ENCODE measurements at regions not wholly inside any gene's neighbourhood (a gene's known extent, or its start where the extent isn't known, plus 50 kb on each side); places are given as distances from the start of the nearest gene placed in this dataset.

DNA sequence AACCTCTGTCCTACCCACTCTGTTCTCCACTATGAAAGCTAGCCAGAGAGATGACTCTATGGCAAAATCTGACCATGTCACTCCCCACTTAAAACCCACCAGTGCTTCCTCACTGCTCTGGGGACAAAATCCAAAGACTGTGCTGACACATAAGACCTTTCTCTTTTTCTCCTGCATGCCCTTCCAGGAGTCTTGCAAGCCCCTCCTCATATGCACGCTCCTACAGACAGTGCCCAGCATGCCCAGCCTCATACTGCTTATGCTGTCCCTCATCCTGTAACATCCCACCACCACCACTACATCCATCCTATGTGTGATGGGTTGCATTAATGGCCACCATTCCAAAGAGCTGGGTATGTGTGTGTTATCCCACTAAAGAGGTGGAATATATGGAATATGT, 118.3 kb downstream of the BUD13 start:
- Histone ChIP-seq H3K36me3 (ENCODE audit: control insufficient read depth in 2 of 2, insufficient read depth in 2 of 2, low read length in 1 of 2) (no peaks in the 10 kb centered on the region), H3K27me3 (ENCODE audit: control insufficient read depth in 1 of 2, insufficient read depth in 2 of 2, low read length in 2 of 2) (no peaks in the 10 kb centered on the region), H3K9me3 (ENCODE audit: control insufficient read depth in 2 of 2, insufficient read depth in 1 of 2, low read depth in 1 of 2, low read length in 1 of 2) (no peaks in the 10 kb centered on the region), H3K27ac (ENCODE audit: low read depth in 2 of 2, low read length in 1 of 2) (no peak overlapping the region), H3K4me3 (ENCODE audit: low read depth in 1 of 2, low read length in 2 of 2) (no peak overlapping the region), H3K4me1 (ENCODE audit: control insufficient read depth in 2 of 2, insufficient read depth in 2 of 2, low read length in 1 of 2) (no peaks in the 10 kb centered on the region)
- WGBS, 2 donors: 90 to 97% methylated on average over 1 of the region's 1 CpG

DNA sequence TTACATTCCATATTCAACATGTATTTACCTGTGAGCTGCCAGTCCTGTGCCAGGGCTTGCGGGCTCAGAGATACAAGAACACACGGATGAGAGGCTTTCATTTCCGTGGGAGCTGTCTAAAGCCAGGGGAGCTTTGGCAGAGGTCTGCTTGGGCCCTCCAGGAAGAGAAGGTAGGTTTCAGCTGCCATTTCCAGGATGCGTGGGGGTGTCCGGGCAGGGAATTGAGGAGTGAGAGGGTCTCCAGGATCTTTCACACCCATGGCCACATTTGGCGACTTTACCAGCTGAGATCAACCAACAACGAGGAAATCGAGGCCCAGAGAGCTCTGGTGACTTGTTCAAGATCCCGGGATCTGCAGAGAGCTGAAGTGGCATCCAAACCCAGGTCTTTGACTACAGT, 119.6 kb downstream of the BUD13 start:
- H3K27ac ChIP-seq (ENCODE audit: low read depth in 2 of 2, low read length in 1 of 2): no peak overlapping the region
- H3K36me3 ChIP-seq (ENCODE audit: control insufficient read depth in 2 of 2, insufficient read depth in 2 of 2, low read length in 1 of 2): no peaks in the 10 kb centered on the region
- H3K27me3 ChIP-seq (ENCODE audit: control insufficient read depth in 1 of 2, insufficient read depth in 2 of 2, low read length in 2 of 2): no peaks in the 10 kb centered on the region
- H3K9me3 ChIP-seq (ENCODE audit: control insufficient read depth in 2 of 2, insufficient read depth in 1 of 2, low read depth in 1 of 2, low read length in 1 of 2): no peaks in the 10 kb centered on the region
- 58 to 62% methylated on average over 9 of the region's 9 CpGs for WGBS, 2 donors
- H3K4me3 ChIP-seq (ENCODE audit: low read depth in 1 of 2, low read length in 2 of 2): no peak overlapping the region
- H3K4me1 ChIP-seq (ENCODE audit: control insufficient read depth in 2 of 2, insufficient read depth in 2 of 2, low read length in 1 of 2): no peaks in the 10 kb centered on the region

DNA sequence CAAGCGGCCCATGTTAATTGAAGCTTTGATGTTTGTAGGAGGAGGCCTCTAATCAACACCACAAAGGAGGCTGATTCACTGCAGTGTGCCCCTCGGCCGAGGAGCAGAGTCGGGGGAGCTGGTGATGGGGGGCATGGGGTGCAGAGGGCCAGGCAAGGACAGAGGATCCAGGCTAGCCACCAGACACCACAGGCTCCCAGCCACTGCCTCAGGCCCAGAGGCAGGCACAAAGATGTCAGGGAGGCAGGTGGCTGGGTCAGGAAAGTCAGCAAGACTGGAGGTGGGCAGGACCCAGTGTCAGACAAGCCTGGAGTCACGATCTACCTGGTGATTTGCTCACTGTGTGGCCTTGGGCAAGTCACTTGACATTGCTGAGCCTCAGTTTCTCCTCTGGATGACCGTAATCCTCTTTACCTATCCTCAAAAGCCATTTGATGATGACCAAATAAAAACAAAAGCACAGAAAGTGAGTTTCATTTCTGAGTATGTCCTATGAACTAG, 121.0 kb downstream of the BUD13 start:
- no peaks in the 10 kb centered on the region for H3K27me3 ChIP-seq (ENCODE audit: control insufficient read depth in 1 of 2, insufficient read depth in 2 of 2, low read length in 2 of 2)
- no peaks in the 10 kb centered on the region for H3K9me3 ChIP-seq (ENCODE audit: control insufficient read depth in 2 of 2, insufficient read depth in 1 of 2, low read depth in 1 of 2, low read length in 1 of 2)
- H3K4me3 ChIP-seq (ENCODE audit: low read depth in 1 of 2, low read length in 2 of 2): no peak overlapping the region
- H3K27ac ChIP-seq (ENCODE audit: low read depth in 2 of 2, low read length in 1 of 2): no peak overlapping the region
- 58 to 61% methylated on average over 6 of the region's 6 CpGs for WGBS, 2 donors
- H3K36me3 ChIP-seq (ENCODE audit: control insufficient read depth in 2 of 2, insufficient read depth in 2 of 2, low read length in 1 of 2): no peaks in the 10 kb centered on the region
- H3K4me1 ChIP-seq (ENCODE audit: control insufficient read depth in 2 of 2, insufficient read depth in 2 of 2, low read length in 1 of 2): no peaks in the 10 kb centered on the region

DNA sequence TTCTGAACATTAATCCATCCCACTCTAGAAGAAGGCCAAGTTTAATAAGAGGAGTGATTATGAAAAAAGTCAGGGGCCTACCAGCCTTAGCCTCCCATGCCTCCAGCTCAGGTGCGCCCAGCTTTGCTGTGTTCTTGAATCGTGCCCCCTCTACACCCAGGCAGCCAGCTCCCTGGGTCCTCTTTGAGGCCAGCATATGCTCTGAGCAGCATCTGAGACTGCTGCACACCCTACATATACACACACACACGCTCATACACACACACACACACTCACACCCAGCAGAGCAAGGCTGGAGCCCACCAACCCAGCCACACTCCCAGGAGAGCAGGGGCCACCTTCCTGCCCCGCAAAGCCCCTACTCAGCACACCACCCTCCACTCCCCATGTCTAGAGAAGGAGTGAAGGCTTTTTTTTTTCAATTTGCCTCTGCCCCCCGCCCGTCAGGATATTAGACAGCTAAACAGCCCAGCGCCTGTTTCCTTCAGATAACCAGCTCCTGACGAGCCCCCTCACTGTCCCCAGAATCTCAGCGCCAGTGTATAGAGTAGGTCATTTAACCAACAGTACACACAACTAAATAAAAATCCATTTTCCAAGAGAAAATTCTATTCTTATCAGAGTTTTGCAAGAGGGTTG, 121.6 kb downstream of the BUD13 start:
- Histone ChIP-seq H3K27ac (ENCODE audit: low read depth in 2 of 2, low read length in 1 of 2) (no peak overlapping the region), H3K4me3 (ENCODE audit: low read depth in 1 of 2, low read length in 2 of 2) (no peak overlapping the region), H3K4me1 (ENCODE audit: control insufficient read depth in 2 of 2, insufficient read depth in 2 of 2, low read length in 1 of 2) (no peaks in the 10 kb centered on the region), H3K27me3 (ENCODE audit: control insufficient read depth in 1 of 2, insufficient read depth in 2 of 2, low read length in 2 of 2) (no peaks in the 10 kb centered on the region), H3K36me3 (ENCODE audit: control insufficient read depth in 2 of 2, insufficient read depth in 2 of 2, low read length in 1 of 2) (no peaks in the 10 kb centered on the region), H3K9me3 (ENCODE audit: control insufficient read depth in 2 of 2, insufficient read depth in 1 of 2, low read depth in 1 of 2, low read length in 1 of 2) (no peaks in the 10 kb centered on the region)
- 78 to 84% methylated on average over 9 of the region's 9 CpGs for WGBS, 2 donors

DNA sequence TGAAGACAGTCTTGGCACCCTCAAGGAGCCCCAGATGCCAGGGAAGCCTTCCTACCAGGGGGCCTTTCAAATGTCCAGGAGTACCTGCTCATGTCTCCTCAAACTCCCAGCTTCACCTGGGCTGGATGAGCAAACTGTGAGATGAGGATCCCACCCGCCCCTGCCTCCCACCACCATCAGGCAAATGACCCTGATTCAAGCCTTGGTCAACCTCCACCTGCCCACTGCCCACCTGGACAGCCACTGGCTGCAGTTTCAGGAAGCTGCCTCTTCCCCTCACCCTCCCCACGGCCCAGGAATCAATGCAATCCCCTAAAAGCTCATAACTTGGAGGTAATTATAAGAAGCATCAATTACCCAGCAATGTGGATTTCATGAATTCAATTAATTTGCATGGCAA, 122.7 kb downstream of the BUD13 start:
- H3K4me3 ChIP-seq (ENCODE audit: low read depth in 1 of 2, low read length in 2 of 2): no peak overlapping the region
- no peaks in the 10 kb centered on the region for H3K36me3 ChIP-seq (ENCODE audit: control insufficient read depth in 2 of 2, insufficient read depth in 2 of 2, low read length in 1 of 2)
- H3K27ac ChIP-seq (ENCODE audit: low read depth in 2 of 2, low read length in 1 of 2): no peak overlapping the region
- WGBS, 2 donors: 64 to 71% methylated on average over 2 of the region's 2 CpGs
- peaks cover 0 to under 1% of the 10 kb centered on the region in 2 donors for H3K9me3 ChIP-seq (ENCODE audit: control insufficient read depth in 2 of 2, insufficient read depth in 1 of 2, low read depth in 1 of 2, low read length in 1 of 2)
- no peaks in the 10 kb centered on the region for H3K27me3 ChIP-seq (ENCODE audit: control insufficient read depth in 1 of 2, insufficient read depth in 2 of 2, low read length in 2 of 2)
- H3K4me1 ChIP-seq (ENCODE audit: control insufficient read depth in 2 of 2, insufficient read depth in 2 of 2, low read length in 1 of 2): no peaks in the 10 kb centered on the region

DNA sequence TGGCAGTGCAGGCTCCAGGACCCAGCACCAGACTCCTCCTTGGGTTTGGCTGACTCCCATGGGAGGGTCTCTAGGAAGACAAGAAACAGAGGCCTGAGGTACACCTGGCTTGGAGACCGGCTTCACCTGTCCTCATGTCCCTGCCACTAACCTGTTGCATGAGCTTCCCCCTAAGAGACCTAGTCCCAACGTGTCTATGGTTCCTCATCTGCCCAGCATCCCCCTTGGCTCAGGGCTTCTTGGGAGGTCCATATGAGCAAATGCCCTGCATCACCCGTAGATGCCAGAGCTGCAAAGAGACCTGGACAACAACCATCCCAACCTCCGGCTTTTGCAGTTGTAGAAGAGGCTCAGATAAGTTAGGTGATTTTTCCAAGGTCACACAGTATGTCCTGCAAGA, 123.5 kb downstream of the BUD13 start:
- WGBS, 2 donors: 82 to 84% methylated on average over 4 of the region's 4 CpGs
- Histone ChIP-seq H3K4me3 (ENCODE audit: low read depth in 1 of 2, low read length in 2 of 2) (no peak overlapping the region), H3K27me3 (ENCODE audit: control insufficient read depth in 1 of 2, insufficient read depth in 2 of 2, low read length in 2 of 2) (no peaks in the 10 kb centered on the region), H3K4me1 (ENCODE audit: control insufficient read depth in 2 of 2, insufficient read depth in 2 of 2, low read length in 1 of 2) (no peaks in the 10 kb centered on the region), H3K36me3 (ENCODE audit: control insufficient read depth in 2 of 2, insufficient read depth in 2 of 2, low read length in 1 of 2) (no peaks in the 10 kb centered on the region), H3K9me3 (ENCODE audit: control insufficient read depth in 2 of 2, insufficient read depth in 1 of 2, low read depth in 1 of 2, low read length in 1 of 2) (peaks cover 0 to 2% of the 10 kb centered on the region in 2 donors), H3K27ac (ENCODE audit: low read depth in 2 of 2, low read length in 1 of 2) (no peak overlapping the region)

DNA sequence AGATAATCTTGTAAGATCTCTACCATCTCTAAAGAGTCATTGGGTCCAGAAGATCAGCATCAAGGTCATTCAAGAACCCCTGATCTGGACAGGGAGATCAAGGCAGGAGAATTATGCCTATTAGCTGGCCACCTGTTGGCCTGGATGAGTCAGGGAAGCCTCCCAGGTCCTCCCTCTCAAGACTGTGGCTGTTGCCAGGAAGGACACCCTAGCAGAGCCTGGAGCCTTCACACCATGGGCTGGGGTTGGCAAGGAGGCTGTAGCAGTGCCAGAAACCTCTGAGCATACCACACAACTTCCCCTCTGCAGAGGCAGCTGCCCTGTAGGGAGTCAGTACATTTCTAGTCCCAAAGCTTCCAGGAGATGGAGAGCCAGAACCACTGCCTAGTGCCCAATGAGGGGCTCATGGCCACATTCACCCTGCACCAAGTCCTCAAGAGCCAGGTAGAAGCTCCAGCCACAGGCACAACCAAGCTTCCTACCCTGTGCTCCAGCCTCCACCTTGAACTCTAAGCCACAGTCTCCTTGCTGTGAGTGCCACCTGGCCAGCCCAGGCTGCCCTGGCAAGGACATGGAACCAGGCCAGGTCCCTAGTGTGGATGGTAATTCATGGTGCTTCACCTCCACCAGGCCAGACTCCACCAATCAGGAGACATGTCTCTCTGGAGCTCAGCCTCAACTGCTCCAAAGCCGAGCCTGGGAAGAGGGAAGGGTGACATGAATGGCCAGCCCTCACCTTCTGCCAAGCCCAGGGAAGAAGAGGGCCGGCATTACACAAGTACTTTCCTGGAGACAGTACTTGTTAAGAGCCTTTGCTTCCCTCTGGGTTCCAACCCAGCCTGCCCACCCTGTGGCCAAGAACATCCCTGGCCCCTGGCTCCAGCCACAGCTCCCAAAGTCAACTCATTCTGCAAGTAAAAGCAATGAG, 124.3 kb downstream of the BUD13 start:
- no peaks in the 10 kb centered on the region for H3K36me3 ChIP-seq (ENCODE audit: control insufficient read depth in 2 of 2, insufficient read depth in 2 of 2, low read length in 1 of 2)
- no peaks in the 10 kb centered on the region for H3K27me3 ChIP-seq (ENCODE audit: control insufficient read depth in 1 of 2, insufficient read depth in 2 of 2, low read length in 2 of 2)
- H3K4me1 ChIP-seq (ENCODE audit: control insufficient read depth in 2 of 2, insufficient read depth in 2 of 2, low read length in 1 of 2): no peaks in the 10 kb centered on the region
- WGBS, 2 donors: 90% methylated on average over 2 of the region's 2 CpGs
- no peak overlapping the region for H3K4me3 ChIP-seq (ENCODE audit: low read depth in 1 of 2, low read length in 2 of 2)
- H3K9me3 ChIP-seq (ENCODE audit: control insufficient read depth in 2 of 2, insufficient read depth in 1 of 2, low read depth in 1 of 2, low read length in 1 of 2): peaks cover 0 to 2% of the 10 kb centered on the region in 2 donors
- no peak overlapping the region for H3K27ac ChIP-seq (ENCODE audit: low read depth in 2 of 2, low read length in 1 of 2)

DNA sequence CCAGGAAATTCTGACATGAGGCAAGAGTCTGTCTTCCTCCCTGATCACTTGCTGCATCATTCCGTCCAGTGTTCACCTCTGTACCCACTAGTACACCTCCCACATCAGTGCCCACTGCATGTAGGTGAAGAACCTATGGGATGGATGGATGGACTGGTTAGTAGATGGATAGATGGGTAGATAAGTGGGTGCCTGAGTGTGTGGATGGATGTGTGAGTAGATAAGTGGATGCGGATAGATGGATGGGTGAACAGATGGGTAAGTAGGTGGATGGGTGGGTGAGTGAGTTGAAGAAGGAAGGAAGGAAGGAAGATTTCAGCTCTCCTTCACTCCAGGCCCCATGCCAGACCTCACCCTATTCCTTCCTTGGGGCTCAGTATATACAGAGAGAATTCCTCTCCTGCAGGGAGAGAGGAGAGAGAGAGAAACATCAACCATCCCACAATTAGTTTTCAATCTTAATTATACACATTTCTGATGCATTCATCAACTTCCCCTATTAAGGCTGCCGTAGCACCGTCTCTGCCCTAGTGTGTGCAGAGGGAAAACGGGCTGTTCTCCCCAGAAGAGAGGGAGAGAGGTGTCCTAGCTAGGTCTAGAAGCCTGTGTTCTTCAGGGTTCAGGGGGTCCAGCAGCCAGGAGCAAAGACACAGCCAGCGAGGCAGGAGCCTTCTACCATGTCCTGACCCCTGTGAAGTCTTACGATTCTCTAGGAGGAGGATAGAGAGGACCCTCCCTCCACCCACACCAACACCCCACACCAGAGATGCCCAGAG, 125.3 kb downstream of the BUD13 start:
- no peaks in the 10 kb centered on the region for H3K36me3 ChIP-seq (ENCODE audit: control insufficient read depth in 2 of 2, insufficient read depth in 2 of 2, low read length in 1 of 2)
- no peaks in the 10 kb centered on the region for H3K4me1 ChIP-seq (ENCODE audit: control insufficient read depth in 2 of 2, insufficient read depth in 2 of 2, low read length in 1 of 2)
- 83 to 92% methylated on average over 7 of the region's 7 CpGs for WGBS, 2 donors
- H3K4me3 ChIP-seq (ENCODE audit: low read depth in 1 of 2, low read length in 2 of 2): no peak overlapping the region
- H3K9me3 ChIP-seq (ENCODE audit: control insufficient read depth in 2 of 2, insufficient read depth in 1 of 2, low read depth in 1 of 2, low read length in 1 of 2): peaks cover 0 to 2% of the 10 kb centered on the region in 2 donors
- H3K27me3 ChIP-seq (ENCODE audit: control insufficient read depth in 1 of 2, insufficient read depth in 2 of 2, low read length in 2 of 2): no peaks in the 10 kb centered on the region
- H3K27ac ChIP-seq (ENCODE audit: low read depth in 2 of 2, low read length in 1 of 2): no peak overlapping the region

DNA sequence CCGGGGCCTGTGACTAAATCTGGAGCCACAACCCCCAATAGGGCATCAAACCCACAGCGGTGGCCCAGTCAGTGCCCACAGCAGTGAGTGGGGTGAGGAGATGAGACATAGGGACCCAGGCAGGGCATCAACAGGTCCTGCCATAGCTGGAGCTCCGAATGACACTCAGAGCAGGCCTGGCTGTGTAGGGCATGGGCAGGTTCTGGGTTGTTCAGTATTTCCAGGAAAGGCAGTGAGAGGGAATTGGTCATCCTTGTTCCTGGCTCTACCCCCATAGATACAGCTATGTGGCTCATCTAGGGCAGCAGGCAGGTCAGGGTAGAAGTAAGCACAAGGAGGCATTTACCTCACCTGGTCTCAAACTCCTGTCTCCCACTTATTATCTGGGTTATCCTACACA, 126.6 kb downstream of the BUD13 start:
- 86 to 89% methylated on average over 3 of the region's 3 CpGs for WGBS, 2 donors

More for the DNA sequence above, 126.6 kb downstream of the BUD13 start:
- H3K27me3 ChIP-seq (ENCODE audit: control insufficient read depth in 1 of 2, insufficient read depth in 2 of 2, low read length in 2 of 2): no peaks in the 10 kb centered on the region
- no peak overlapping the region for H3K27ac ChIP-seq (ENCODE audit: low read depth in 2 of 2, low read length in 1 of 2)
- no peak overlapping the region for H3K4me3 ChIP-seq (ENCODE audit: low read depth in 1 of 2, low read length in 2 of 2)
- H3K4me1 ChIP-seq (ENCODE audit: control insufficient read depth in 2 of 2, insufficient read depth in 2 of 2, low read length in 1 of 2): no peaks in the 10 kb centered on the region
- no peaks in the 10 kb centered on the region for H3K36me3 ChIP-seq (ENCODE audit: control insufficient read depth in 2 of 2, insufficient read depth in 2 of 2, low read length in 1 of 2)
- peaks cover 0 to 2% of the 10 kb centered on the region in 2 donors for H3K9me3 ChIP-seq (ENCODE audit: control insufficient read depth in 2 of 2, insufficient read depth in 1 of 2, low read depth in 1 of 2, low read length in 1 of 2)
